ENCODE measurements at regions not wholly inside any gene's neighbourhood (a gene's known extent, or its start where the extent isn't known, plus 50 kb on each side); places are given as distances from the start of the nearest gene placed in this dataset.
"Not testable (repeated sequence)": the region's sequence is repeated elsewhere in the genome, so short reads cannot be mapped to it uniquely, and the experiment has no call there.

DNA sequence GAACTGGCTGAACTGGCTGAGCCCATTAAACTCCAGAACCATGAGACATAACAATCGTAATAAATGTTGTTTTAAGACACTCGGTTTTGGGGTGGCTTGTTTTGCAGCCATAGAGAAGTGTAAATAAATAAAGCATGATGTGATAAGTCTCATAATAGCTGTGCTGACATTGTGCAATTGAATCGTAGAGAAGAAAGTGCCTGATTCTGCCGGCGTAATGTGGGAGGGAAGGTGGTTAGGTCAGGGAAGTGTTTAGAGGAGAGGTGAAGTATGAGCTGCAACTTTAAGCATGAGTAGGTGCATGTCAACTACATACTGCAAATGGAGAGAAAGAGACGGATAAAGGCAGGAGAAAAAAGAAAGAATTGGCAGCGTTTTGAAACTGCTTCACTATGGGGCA is 217.1 kb downstream of the BLID start:
- DNase-seq: no peak

DNA sequence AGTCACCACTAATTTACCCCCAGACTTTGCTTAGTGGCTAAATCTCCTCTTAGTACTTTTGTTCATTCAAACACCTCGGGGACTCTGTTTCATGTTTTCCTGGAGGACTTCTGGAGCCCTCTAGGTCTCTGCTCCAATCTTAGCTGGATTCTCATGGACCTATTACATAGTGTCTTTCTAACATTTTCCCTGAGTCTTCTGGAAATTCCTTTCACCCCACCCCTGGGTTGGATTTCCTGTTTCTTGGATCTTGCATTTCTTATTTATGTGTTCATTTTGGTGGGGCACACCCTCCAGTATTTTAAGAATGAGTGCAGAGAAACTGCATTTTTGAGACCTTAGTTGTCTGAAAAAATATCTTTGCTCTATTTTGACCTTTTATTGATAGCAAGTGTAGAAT is 220.1 kb downstream of the BLID start:
- DNase-seq: no peak

DNA sequence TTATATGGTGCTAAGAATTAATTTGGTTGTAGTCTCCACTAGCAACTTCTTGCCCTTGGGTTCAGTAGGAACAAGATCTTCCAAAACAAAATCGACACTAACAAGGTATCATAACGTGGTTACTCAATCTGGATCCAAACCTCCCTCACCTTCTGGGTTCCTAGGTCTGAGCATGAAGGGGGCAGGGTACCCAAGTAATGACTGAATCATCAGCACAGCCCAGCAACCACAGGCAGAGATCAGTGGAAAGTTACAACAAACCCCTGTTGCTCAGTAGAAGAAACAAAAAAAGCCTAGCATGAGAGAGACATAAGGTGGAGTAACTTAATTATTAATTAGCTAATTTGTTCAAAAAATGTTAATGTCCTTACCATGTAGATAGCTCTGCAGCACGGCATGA is 221.4 kb downstream of the BLID start:
- no peak for DNase-seq

DNA sequence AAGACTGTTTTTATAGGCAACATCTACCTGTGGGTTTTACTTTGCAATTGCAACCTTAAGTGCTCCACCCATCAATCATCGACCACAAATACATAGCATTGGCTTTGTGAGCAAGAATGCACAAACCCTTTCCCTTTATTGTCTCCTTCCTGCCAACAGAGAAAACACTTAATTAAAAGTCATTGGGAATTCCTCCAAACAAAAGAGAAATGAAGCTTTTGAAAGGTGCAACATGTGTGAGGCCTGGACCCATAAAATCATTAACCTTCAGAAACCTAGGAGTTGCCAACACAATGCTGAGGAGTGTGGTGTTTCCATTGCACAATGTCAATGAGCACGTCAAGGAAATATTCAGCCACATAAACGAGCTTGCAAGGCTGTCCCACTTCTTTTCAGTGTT is 223.2 kb downstream of the BLID start:
- no peak for DNase-seq

DNA sequence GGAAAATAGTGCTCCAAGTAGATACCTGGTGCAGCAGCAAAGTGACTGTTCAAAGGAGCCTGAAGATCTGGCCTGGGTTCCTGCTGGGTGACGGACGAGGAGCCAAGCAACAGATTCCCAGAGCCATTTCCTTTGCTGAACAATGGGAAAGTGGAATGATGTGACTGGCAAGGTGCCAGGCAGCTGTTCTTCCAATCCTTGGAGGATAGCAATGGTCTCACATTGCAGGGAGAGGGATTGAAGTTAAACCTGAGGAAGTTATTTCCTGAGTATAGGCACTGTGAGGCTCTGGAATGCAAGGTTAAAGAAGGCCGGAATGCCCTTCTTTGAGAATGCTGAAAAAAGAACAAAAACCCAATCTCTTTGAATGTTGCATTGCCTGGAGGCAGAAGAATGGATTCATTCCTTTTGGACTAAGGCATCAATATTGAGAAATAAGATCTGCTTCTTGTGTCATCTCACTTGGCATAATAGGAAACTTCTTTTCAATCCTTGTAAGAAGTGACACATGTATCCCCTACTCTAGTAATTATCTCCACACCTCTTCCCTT is 223.8 kb downstream of the BLID start:
- DNase-seq: no peak

DNA sequence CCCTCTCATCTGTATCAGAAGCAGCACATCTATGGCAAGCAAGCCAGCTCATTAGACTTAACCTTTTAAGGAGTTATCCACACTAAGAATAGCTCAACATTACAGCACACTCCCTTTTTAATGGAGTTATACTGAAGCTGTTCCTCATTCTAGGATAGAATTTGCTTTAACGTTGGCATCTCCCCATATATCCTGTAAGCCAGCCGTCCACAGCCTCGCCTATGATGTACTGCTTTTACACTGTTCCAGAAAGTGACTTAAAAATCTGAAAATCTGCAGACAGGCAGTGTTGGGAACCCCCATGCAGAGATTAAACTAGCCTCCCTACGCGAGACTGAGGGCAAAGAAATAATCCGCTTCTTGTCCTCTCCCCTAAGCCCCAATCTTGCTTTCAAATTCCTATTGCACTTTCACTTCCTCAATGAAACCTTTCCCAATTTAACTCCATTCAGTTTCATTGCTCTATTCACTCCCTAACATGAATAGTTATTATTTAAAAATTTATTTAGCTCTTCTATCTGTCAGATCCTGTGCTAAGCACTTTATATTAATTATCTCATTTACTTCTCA is 225.0 kb downstream of the BLID start:
- no peak for DNase-seq

DNA sequence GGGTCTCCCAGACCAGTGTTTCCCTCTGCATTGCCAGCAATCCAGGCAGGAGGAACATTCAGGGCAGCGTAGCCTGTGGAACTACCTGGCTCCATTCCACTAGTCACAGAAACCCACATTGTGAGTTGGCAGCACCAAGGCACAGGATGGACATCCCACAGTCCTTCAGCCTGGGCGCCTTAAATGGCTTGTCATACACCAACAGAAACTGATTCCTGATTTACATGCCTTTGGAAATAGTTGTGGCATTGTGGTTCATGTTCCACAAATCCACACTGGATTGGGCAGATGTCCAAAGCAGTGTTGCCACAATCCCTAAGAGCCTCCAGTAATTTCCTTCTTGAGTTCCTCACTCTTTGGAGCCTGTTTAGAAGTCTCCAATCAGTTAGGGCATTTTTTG is 225.6 kb downstream of the BLID start:
- no peak for DNase-seq

DNA sequence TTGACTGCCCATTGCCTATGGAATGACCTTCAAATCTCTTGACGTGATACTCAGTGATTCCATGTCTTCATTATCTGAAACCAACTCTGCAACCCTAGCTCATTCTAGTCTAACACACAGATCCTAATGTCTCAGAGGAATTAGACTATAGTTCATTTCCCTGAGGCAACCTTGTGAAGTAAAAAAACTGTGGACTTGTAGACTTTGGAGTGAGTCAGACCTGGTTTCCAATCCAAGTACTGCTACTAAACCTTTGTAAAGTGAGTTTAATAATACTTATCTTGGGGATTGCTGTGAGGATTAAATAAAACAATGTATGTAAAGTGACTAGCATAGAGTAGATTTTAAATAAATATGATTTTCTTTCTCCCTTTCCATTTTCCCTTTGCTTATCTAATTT is 226.1 kb downstream of the BLID start:
- no peak for DNase-seq

DNA sequence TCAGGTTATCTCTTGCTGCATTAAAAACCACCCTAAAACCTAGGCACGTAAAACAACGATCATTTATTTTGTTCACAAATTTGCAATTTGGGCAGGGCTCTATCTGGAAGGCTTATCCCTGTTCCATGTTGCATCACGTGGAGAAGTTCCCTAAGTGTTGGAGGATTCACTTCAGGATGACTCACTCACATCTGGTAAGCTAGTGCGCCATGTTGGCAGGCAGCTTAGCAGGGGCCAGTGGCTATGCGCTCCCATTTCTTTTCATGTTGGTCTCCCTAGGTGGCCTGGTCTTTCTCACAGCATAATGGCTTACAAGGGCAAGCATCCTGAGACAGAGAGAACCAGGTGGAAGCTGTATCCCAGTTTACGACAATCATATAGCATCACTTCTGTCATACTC is 226.8 kb downstream of the BLID start:
- no peak for DNase-seq

DNA sequence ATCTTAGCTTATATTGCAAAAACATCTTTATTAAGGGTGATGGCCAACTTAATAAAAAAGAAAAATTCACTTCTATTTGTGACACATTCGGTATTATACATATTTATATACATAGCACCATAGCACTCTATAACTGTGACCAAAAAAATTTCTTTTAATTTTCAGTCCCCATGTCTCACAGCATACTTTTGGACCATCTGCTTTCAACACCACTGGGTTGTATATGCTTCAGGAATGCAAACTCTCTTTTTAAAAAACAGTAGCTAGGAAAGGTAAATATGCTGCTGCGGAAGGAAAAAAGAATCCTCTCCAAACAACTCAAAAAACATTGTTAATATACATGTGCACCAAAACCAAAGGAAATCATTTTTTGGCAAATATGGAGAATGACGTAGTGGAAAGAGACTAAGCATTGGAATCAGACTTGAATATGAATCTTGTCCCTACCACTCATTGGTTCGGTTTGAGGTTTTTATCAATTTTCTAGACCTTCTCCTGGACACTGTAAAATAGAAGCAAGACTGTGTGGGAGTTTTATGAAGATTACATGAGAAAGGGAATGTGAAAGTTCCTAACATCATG is 227.9 kb downstream of the BLID start:
- no peak for DNase-seq

DNA sequence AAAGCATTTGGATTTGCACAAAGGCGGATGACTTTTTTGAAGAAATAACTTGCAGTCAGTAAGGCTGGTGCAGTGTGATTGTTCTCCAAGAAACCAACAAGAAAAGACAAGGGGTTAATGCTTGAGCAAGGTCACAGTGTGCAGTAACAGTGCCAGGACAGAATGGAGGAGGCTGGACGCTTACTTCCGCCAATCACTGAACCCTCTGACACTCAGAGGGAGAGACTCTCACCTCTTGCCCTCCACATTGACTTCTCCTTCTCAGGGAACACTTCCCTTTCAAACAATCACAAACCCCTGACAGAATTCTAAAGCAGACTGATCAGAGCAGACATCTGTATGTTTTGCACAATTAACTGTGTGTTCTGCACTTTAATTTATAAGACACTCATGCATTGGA is 228.4 kb downstream of the BLID start:
- DNase-seq: no peak

DNA sequence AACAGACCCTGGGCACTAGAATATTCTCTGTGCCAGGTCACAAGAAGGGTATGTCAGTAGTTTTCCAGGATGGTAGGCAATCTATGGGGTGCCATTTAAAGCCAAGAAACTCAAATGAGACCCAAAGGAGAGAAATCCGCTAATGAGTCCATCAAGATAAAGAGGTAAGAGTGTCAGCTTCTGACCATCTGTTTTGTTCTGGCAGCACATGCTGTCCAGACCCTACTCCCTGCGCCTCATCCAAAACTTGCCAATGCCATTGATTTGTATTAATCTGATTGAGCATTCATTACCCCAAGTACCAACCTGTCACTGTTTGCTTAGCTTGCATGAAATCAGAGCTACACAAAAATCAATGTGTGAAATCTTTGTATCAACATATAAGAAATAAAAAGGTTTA is 229.0 kb downstream of the BLID start:
- DNase-seq: no peak

DNA sequence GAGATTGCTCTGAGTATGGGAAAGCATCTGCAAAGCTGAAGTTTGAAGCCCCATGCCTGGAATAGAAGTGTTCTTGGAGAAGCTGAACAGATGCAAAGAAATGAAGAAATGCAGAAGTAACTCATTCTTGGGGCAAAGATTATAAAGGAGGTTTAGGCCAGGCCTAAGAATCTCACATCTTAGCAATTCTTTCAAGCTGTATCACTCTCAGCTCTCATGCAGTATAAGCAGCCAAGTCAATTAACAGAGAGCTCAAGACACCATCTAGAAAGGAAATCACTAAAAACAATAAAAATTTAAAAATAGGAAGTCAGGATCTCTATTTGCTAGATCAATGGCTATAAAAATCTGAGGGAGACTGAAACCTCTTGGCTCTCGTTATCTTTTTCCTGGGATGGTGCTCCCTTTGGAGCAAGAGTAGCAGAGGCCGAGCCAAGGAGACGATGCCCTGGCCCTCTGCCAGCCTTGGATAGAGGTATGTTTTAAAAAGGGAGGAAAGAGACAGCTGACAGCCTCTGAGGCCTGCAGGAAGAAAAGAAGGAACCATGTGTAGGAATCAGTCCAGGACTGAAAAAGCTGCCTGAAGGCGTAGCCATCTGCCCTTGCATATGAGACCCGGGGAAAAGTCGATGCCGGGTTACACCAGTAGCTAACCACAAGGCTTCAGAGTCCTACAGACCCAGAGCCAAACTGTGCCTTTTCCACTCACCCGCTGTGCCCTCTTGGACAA is 229.8 kb downstream of the BLID start:
- DNase-seq: no peak

DNA sequence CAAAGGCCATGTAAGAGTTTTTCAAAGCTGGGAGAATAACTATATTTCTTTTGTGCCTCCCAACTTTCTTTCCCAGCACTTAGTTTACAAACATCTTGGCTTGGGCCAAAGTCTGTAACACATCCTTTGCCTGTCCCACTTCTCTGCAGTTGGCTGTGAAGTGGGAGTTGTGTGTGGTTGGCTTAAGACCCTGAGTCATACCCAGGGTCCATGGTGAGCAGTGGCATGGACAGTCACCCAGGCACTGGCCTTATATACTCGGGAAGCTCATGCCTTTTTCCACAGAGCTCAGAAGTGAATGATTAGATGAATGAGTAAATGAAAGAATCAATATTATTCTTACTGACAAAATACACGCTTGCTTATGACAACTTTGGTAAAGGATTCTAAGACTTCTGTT is 231.4 kb downstream of the BLID start:
- no peak for DNase-seq

DNA sequence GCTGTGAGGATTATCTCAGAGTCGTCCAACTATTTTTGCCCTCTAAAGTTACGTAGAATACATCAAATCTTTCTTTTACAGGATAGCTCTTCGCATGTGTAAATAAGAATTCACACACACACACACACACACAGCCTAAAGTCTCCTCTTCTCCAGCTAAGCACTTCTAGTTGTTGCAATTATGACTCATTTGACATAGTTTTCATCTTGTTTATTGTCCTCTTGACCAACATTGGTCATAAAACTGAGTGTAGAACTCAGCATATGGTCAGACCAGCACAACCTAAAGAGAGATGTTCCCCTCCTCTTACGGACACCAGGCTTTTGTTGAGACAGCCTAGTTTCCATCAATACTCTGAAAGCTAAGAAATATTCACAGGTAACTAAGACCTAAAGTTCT is 234.2 kb downstream of the BLID start:
- no peak for DNase-seq

DNA sequence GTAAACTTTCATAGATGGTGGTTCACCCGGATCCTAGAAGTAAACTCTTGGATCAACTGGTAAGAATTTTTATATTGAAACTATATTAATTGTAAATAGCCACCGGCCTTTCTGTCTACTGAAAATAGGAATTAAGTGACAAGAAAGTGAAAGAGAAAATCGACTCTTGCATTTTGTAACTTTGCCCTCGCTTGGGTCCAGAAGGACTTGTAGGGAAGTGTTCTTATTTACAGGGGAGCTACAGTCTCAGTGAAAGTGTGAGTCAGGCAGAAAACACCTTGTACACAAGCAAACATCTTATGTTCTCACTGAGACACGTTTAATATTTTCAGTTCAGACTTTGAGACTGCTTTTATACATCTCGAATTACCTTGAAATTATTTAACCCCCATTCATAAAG is 238.9 kb downstream of the BLID start:
- DNase-seq: no peak

DNA sequence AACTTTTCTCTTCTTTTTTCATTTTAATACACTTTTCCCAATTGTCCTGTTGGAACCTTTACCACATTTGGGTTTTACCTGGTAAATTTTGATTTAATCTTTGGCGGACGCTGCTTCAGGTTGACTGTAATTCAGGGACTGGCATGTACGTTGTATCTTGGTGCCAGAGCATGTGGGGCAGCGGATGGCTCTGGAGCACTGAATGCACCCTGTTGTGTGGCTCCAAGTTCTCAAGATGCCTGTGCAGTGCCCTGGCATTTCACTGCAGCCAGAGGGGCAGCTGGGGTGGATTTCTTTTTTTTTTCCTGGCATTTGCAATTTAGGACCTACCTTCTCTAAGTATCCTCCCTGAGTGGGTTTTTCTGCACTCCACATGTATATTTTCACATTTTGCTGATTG is 242.2 kb downstream of the BLID start:
- DNase-seq: no peak

DNA sequence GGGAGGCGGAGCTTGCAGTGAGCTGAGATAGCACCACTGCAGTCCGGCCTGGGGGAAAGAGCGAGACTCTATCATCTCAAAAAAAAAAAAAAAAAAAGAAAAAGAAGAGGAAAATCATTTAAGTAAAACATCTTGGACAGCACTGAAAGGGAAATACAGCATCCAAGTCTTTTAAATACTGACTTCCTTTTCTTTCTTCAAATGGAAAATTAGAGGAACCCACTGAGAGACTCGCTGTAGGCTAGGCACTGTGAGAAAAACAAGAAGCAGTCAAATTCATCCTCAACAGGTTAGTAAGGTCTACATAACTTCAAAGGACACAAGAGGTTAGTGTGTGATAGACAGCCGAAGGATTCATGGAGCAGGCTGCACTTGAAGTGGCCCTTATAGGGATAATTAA is 243.7 kb downstream of the BLID start:
- no peak for DNase-seq

DNA sequence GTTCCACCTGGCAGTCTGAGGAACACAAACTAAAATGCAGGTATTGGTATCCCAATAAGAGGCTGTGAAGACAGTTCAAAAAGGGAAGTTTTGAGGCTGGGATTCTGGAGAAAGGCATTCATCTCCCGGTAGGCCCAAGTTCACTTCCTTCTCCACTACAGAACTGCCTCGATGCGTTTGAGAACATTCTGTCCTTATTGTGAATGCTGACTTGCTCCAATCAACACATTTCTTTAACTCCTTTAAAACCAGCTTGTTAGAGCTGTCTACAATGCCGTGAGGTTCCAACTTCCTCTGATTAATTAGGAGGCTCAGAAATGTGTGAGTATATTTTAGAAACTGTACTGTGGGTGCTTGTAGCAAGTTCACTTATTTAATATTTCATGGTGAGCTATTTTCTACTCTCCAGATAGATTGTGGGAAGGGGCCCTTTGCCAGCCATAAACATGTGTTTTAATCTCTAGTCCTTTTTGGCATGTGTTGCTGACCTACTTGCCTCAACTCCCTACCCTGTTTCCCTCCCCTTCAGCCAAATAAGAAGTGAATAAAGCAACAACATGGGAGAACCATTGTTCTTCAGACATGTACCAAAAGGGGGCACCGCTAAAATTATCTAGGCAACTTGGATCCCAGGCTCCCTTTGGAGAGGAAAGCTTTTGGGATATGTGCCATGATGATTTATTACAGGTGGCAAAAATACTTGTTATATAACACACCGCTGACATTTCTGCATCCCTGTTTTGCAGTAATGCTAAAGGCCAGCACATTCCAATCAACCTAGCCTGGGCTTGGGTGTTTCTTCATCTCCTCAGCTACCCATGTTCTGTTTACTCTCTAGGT is 245.6 kb downstream of the BLID start:
- no peak for DNase-seq

DNA sequence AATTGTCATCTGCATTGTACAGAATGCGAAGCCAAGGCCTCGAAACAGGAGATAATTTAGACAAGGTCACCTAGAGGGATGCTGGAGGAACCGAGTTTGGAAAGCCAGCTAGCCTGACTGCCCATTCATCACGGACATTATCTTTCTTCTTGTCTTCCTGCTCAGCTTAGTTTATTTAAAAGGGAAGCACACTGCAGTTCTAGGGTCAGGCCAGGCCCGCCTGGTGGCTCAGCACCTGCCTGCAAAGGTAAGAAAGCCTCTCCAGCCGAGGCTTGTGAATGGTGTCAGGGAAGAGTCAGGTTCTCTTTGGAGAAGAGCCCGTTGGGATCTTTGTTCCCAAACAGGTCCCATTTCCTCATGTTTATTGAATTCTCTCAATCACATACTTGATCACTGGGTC is 246.5 kb downstream of the BLID start:
- no peak for DNase-seq

DNA sequence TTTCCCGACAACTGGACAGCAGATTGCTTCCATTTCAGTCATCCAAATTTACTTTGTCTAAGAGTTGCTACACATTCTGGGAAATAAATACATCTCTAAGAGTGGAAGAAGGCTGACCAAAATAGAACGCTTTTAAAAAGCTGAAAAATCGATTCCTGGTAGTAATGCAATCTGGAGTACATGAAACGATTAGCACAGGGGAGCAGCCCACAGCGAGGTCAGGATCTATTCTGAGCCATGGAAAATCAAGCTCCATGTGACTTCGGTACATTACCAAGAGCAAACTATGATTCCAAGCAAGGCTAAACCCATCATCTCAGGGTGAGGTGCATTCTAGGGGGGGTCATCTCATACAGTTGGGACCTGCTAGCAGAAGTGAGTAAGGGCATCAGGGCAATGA is 249.3 kb downstream of the BLID start:
- no peak for DNase-seq

DNA sequence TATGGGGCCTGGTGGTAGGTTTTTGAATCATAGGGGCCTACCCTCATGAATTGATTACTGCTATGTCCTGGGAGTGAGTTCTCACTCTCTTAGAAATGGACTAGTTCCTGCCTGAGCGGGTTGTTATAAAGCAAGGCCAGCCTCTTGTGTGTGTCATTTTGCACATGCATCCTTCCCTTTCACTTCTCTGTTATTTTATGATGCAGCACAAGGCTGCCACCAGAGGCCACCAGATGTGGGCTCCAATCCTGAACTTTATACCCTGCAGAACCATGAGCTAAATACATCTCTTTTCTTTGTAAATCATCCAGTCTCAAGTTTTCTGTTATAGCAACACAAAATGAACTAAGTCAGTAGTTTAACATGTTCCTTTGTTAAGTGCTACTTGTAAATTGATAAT is 251.4 kb downstream of the BLID start:
- DNase-seq: no peak

DNA sequence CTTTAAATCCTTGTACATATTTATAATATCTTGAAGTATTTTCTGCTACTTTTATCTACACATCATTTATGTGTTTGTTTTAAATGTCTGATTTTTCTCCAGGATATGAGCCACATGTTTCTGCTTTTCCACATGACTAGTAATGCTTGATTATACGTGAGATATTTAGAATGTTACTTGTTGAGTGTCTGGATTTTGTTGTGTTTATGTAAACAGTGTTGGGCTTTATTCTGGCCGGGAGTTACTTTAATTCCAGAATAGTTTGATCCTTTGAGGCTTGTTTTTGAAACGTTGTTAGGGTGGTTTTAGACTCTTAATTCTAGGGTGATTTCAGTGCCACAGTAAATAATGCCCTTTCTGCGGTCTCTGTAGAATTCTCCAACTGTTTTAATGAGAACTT is 252.9 kb downstream of the BLID start:
- no peak for DNase-seq

DNA sequence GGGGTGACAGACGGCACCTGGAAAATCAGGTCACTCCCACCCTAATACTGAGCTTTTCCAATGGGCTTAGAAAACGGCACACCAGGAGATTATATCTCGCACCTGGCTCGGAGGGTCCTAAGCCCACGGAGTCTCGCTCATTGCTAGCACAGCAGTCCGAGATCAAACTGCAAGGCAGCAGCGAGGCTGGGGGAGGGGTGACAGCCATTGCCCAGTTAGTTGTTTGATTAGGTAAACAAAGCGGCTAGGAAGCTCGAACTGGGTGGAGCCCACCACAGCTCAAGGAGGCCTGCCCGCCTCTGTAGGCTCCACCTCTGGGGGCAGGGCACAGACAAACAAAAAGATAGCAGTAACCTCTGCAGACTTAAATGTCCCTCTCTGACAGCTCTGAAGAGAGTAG is 260.9 kb downstream of the BLID start:
- DNase-seq: not testable (repeated sequence)

Measured in islet precursor cell (in vitro differentiated cells).